ENCODE measurements at regions not wholly inside any gene's neighbourhood (a gene's known extent, or its start where the extent isn't known, plus 50 kb on each side); places are given as distances from the start of the nearest gene placed in this dataset.

DNA sequence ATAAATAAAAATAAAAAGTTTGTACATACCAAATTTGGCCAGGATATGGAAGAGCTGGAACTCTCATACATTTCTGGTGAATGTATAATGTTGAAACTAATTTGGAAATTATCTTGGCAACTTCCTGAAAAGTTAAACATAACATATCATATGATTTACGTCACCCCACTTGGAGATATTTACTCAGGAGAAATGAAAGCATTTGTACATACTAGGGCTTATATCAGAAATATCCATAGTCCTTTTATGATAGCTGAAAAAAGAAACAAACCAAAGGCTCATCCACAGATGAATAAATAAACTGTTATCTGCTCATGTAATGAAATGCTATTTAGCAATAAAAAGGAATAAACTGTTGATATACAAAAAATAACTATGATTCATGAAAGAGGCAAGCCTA lies 318.2 kb upstream of the NRXN1 start:
- TF ChIP-seq PAX8 (IDR thresholded peaks at IDR 0.05) (no peak), GABPA (IDR thresholded peaks at IDR 0.05; ENCODE audit: low read depth) (no peak), FOS (IDR thresholded peaks at IDR 0.05; ENCODE audit: borderline replicate concordance, extremely low read depth, insufficient read length) (no peak), CTCF (IDR thresholded peaks at IDR 0.05 in 2 of 3, conservative IDR thresholded peaks at IDR 0.05 in 1 of 3; ENCODE audit: control insufficient read depth in 2 of 3, extremely low read depth in 1 of 3, insufficient read depth in 1 of 3, low read depth in 3 of 3, low read length in 3 of 3) (no peak), RAD21 (IDR thresholded peaks at IDR 0.05; ENCODE audit: insufficient read depth, low read depth, low read length) (no peak), SUZ12 (IDR thresholded peaks at IDR 0.05; ENCODE audit: unreplicated experiment) (no peak), SMC3 (IDR thresholded peaks at IDR 0.05; ENCODE audit: borderline replicate concordance, low read length) (no peak), NFIC (IDR thresholded peaks at IDR 0.05; ENCODE audit: low read depth, low read length) (no peak), RCOR1 (conservative IDR thresholded peaks at IDR 0.05; ENCODE audit: low read depth, low read length) (no peak), EGR1 (IDR thresholded peaks at IDR 0.05; ENCODE audit: borderline replicate concordance in 1 of 2, low read depth in 2 of 2, low read length in 2 of 2) (no peak), NFXL1 (IDR thresholded peaks at IDR 0.05; ENCODE audit: borderline replicate concordance) (no peak)
- TF ChIP-seq, protein P1, sequence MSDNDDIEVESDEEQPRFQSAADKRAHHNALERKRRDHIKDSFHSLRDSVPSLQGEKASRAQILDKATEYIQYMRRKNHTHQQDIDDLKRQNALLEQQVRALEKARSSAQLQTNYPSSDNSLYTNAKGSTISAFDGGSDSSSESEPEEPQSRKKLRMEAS (IDR thresholded peaks at IDR 0.05; ENCODE audit: low read depth, low read length) = no peak
